NB4 (cell line): ENCODE measurements at regions not wholly inside any gene's neighbourhood (a gene's known extent, or its start where the extent isn't known, plus 50 kb on each side); places are given as distances from the start of the nearest gene placed in this dataset.

Source experiments
- DNase-seq: peaks from one replicate; pipeline ENCODE4 v3.0.0; 2010; ENCODE audit warnings: low read depth
- H3K4me3 ChIP-seq: one replicate; pipeline ENCODE4 v1.5.1; 2011; ENCODE audit warnings: mild to moderate bottlenecking, low read depth, low read length, moderate library complexity
- MAX ChIP-seq: IDR thresholded peaks from 2 replicates; pipeline ENCODE4 v1.6.1; 2011; ENCODE audit warnings: low read depth, low read length
- MYC ChIP-seq: IDR thresholded peaks from 2 replicates; pipeline ENCODE4 v1.6.1; 2011; ENCODE audit warnings: low read depth, low read length
- POLR2A ChIP-seq: IDR thresholded peaks from 2 replicates; pipeline ENCODE4 v1.6.1; 2011; ENCODE audit warnings: mild to moderate bottlenecking; ENCODE audit not compliant: insufficient read length; ENCODE audit errors: extremely low read depth
- TF ChIP-seq, protein P1 (sequence below): IDR thresholded peaks from one replicate; pipeline ENCODE4 v1.5.1; 2012; ENCODE audit warnings: low read depth, low read length

- H3K4me3 ChIP-seq = no peak overlapping the region
- no peak for DNase-seq
- TF ChIP-seq MYC (no peak), MAX (no peak), POLR2A (no peak)
- TF ChIP-seq, protein P1, sequence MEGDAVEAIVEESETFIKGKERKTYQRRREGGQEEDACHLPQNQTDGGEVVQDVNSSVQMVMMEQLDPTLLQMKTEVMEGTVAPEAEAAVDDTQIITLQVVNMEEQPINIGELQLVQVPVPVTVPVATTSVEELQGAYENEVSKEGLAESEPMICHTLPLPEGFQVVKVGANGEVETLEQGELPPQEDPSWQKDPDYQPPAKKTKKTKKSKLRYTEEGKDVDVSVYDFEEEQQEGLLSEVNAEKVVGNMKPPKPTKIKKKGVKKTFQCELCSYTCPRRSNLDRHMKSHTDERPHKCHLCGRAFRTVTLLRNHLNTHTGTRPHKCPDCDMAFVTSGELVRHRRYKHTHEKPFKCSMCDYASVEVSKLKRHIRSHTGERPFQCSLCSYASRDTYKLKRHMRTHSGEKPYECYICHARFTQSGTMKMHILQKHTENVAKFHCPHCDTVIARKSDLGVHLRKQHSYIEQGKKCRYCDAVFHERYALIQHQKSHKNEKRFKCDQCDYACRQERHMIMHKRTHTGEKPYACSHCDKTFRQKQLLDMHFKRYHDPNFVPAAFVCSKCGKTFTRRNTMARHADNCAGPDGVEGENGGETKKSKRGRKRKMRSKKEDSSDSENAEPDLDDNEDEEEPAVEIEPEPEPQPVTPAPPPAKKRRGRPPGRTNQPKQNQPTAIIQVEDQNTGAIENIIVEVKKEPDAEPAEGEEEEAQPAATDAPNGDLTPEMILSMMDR = no peak
These were observed 240.5 kb downstream of the IRS2 start for GRCh38 chr13:109545931-109546330.

DNA sequence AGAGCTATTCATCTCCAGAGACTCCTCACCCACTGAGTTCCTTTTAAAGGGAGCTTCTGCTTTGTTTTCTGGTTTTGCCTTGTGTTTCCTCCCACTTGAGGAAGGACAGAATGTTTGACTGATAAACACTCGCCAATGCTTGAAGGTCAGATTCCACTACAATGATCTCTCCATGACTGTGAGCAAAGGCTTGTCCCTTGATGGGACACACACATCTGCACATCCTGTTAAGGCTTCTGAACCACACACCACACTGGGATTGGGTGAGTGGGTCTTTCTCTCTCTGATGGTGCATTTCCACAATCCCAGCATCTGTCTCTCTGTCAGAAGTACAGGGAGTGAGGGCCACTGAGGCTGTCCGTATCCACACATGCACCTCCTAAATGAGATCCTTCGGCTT, 245.3 kb downstream of the IRS2 start:
- H3K4me3 ChIP-seq = no peak overlapping the region
- DNase-seq = no peak

DNA sequence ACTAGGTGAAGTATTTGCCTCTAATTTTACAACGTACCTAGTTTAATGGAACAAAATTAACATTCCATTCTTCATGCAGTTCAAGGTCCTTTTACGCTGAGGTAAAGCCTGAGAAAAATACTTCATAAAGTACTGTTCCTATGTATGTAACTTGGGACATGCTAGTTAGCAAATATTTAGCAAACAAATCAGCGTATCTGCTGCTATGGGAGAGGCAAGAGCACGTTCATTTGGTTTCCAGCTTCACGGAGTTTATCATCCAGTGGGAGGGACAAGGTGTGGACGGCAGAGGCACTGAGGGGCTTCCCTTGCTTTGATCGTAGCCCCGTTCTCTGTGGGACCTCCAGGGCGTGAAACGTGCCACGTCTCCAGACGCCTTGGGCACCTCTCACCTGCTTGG, 248.8 kb downstream of the IRS2 start:
- no peak for TF ChIP-seq MAX
- TF ChIP-seq, protein P1 = no peak
- no peak for TF ChIP-seq MYC
- TF ChIP-seq POLR2A = no peak
- no peak for DNase-seq

More for the DNA sequence above, 245.3 kb downstream of the IRS2 start:
- no peak for TF ChIP-seq MAX
- no peak for TF ChIP-seq MYC
- TF ChIP-seq POLR2A = no peak
- TF ChIP-seq, protein P1 = no peak

GRCh38 chr13:109533350-109533749, 253.0 kb downstream of the IRS2 start:
- no peak overlapping the region for H3K4me3 ChIP-seq
- DNase-seq = no peak
- TF ChIP-seq, protein P1 = no peak
- TF ChIP-seq POLR2A = no peak
- no peak for TF ChIP-seq MAX
- no peak for TF ChIP-seq MYC

More for the DNA sequence above, 248.8 kb downstream of the IRS2 start:
- no peak overlapping the region for H3K4me3 ChIP-seq

GRCh38 chr13:109529964-109530363, 256.4 kb downstream of the IRS2 start:
- no peak overlapping the region for H3K4me3 ChIP-seq
- TF ChIP-seq, protein P1 = no peak
- TF ChIP-seq POLR2A = no peak
- no peak for TF ChIP-seq MAX
- no peak for TF ChIP-seq MYC
- DNase-seq = peak; percentile 17

GRCh38 chr13:109521719-109522118, 264.7 kb downstream of the IRS2 start:
- TF ChIP-seq POLR2A (no peak), MAX (no peak), MYC (no peak)
- TF ChIP-seq, protein P1 = no peak

More at GRCh38 chr13:109521719-109522118, 264.7 kb downstream of the IRS2 start:
- no peak for DNase-seq
- H3K4me3 ChIP-seq = no peak overlapping the region
